ENCODE measurements at regions not wholly inside any gene's neighbourhood (a gene's known extent, or its start where the extent isn't known, plus 50 kb on each side); places are given as distances from the start of the nearest gene placed in this dataset.
"Not testable (repeated sequence)": the region's sequence is repeated elsewhere in the genome, so short reads cannot be mapped to it uniquely, and the experiment has no call there.

GRCh38 chr5:39674209-39675082 lies 249.7 kb upstream of the DAB2 start:
- no peak for DNase-seq

- DNase-seq: no peak
Observed at GRCh38 chr5:39671561-39671961, 246.8 kb upstream of the DAB2 start.

- DNase-seq: no peak
Observed at GRCh38 chr5:39670955-39671354, 246.2 kb upstream of the DAB2 start.

- no peak for DNase-seq
Observed at GRCh38 chr5:39670391-39670790, 245.6 kb upstream of the DAB2 start.

- DNase-seq: no peak
Observed at GRCh38 chr5:39668980-39669379, 244.2 kb upstream of the DAB2 start.

- DNase-seq: no peak
Observed at GRCh38 chr5:39665328-39665727, 240.5 kb upstream of the DAB2 start.

- no peak for DNase-seq
Observed at GRCh38 chr5:39662945-39663344, 238.2 kb upstream of the DAB2 start.

GRCh38 chr5:39661026-39661779 lies 236.4 kb upstream of the DAB2 start:
- DNase-seq: no peak

- DNase-seq: no peak
Observed at GRCh38 chr5:39660020-39660419, 235.2 kb upstream of the DAB2 start.

- DNase-seq: no peak
Observed at GRCh38 chr5:39658866-39659265, 234.1 kb upstream of the DAB2 start.

- DNase-seq: no peak
Observed at GRCh38 chr5:39657943-39658342, 233.2 kb upstream of the DAB2 start.

GRCh38 chr5:39656600-39656999 lies 231.8 kb upstream of the DAB2 start:
- no peak for DNase-seq

GRCh38 chr5:39654715-39655114 lies 229.9 kb upstream of the DAB2 start:
- DNase-seq: no peak

GRCh38 chr5:39652481-39652880 lies 227.7 kb upstream of the DAB2 start:
- not testable (repeated sequence) for DNase-seq

GRCh38 chr5:39652036-39652435 lies 227.3 kb upstream of the DAB2 start:
- no peak for DNase-seq

- no peak for DNase-seq
Observed at GRCh38 chr5:39650008-39650762, 225.4 kb upstream of the DAB2 start.

GRCh38 chr5:39648848-39649227 lies 224.1 kb upstream of the DAB2 start:
- no peak for DNase-seq

- DNase-seq: no peak
Observed at GRCh38 chr5:39648085-39648847, 223.5 kb upstream of the DAB2 start.

- DNase-seq: no peak
Observed at GRCh38 chr5:39640552-39640951, 215.8 kb upstream of the DAB2 start.

- DNase-seq: no peak
Observed at GRCh38 chr5:39639618-39640089, 214.9 kb upstream of the DAB2 start.

- DNase-seq: no peak
Observed at GRCh38 chr5:39638813-39639212, 214.0 kb upstream of the DAB2 start.

- no peak for DNase-seq
Observed at GRCh38 chr5:39633057-39633456, 208.3 kb upstream of the DAB2 start.

- no peak for DNase-seq
Observed at GRCh38 chr5:39631958-39632357, 207.2 kb upstream of the DAB2 start.
